IMR-90 (cell line): ENCODE measurements at regions not wholly inside any gene's neighbourhood (a gene's known extent, or its start where the extent isn't known, plus 50 kb on each side); places are given as distances from the start of the nearest gene placed in this dataset.

Source experiments
- ATAC-seq: fragments of 200-7000 bp; cut with Tn5 transposase; 2 replicates; pipeline ENCODE4 v1.9.1; 2020; ENCODE audit warnings: low read depth, mild to moderate bottlenecking, moderate library complexity
- BruUV-seq: library from RNA; stranded (reverse); fragments of 400-500 nt; replicated peaks from 2 replicates; lab custom pipeline; 2021; lab: Mats Ljungman, UMichigan
- CTCF ChIA-PET: fragments of 300-600 bp; formaldehyde crosslinking; extraction: SDS; loops from one replicate; lab custom pipeline; 2021; ENCODE audit warnings: antibody characterized with exemption; lab: Yijun Ruan, JAX
- POLR2A ChIA-PET: fragments of 300-600 bp; sonication (Branson Sonifier 250); formaldehyde crosslinking; loops from one replicate; lab custom pipeline; 2022; ENCODE audit warnings: antibody characterized with exemption; ENCODE audit not compliant: unreplicated experiment; lab: Charles Lee
- DNase-seq: peaks from one replicate; pipeline ENCODE4 v3.0.0; 2013
- H2AFZ ChIP-seq: replicated peaks from 2 replicates; pipeline ENCODE3; 2013; ENCODE audit warnings: low read length, mild to moderate bottlenecking; ENCODE audit not compliant: poor library complexity
- H2AK5ac ChIP-seq: 2 replicates; pipeline ENCODE4 v1.6.1; 2013; ENCODE audit warnings: low read depth, low read length, inconsistent platforms
- H2AK9ac ChIP-seq: replicated peaks from 2 replicates; pipeline ENCODE3; 2013; ENCODE audit warnings: mild to moderate bottlenecking, low read depth, low read length, moderate library complexity; ENCODE audit not compliant: poor library complexity
- H2BK120ac ChIP-seq: 2 replicates; pipeline ENCODE4 v1.6.1; 2013; ENCODE audit warnings: low read depth, low read length, inconsistent platforms
- H2BK15ac ChIP-seq: 3 replicates; pipeline ENCODE4 v1.6.1; 2013; ENCODE audit warnings: low read depth, low read length, inconsistent platforms
- H2BK20ac ChIP-seq: 2 replicates; pipeline ENCODE4 v1.6.1; 2013; ENCODE audit warnings: low read depth, mild to moderate bottlenecking, inconsistent platforms, low read length, moderate library complexity
- H2BK5ac ChIP-seq: 2 replicates; pipeline ENCODE4 v1.6.1; 2013; ENCODE audit warnings: mild to moderate bottlenecking, low read depth, low read length, inconsistent platforms; ENCODE audit not compliant: poor library complexity, severe bottlenecking
- H3K14ac ChIP-seq: replicated peaks from 2 replicates; pipeline ENCODE4 v1.6.1; 2013; ENCODE audit warnings: low read depth, low read length, inconsistent platforms
- H3K18ac ChIP-seq: 2 replicates; pipeline ENCODE4 v1.6.1; 2013; ENCODE audit warnings: low read depth, low read length, control low read depth
- H3K23ac ChIP-seq: 2 replicates; pipeline ENCODE4 v1.6.1; 2013; ENCODE audit warnings: low read depth, low read length, inconsistent platforms
- H3K27ac ChIP-seq: 2 replicates; pipeline ENCODE4 v1.5.1; 2013; ENCODE audit warnings: mild to moderate bottlenecking, control low read depth, low read length; ENCODE audit not compliant: insufficient read depth
- H3K27me3 ChIP-seq: 2 replicates; pipeline ENCODE4 v1.6.1; 2013; ENCODE audit warnings: low read length; ENCODE audit not compliant: control insufficient read depth, insufficient read depth
- H3K36me3 ChIP-seq: 2 replicates; pipeline ENCODE4 v1.6.1; 2013; ENCODE audit warnings: low read length, mixed read lengths; ENCODE audit not compliant: control insufficient read depth, insufficient read depth
- H3K4ac ChIP-seq: 2 replicates; pipeline ENCODE4 v1.6.1; 2013; ENCODE audit warnings: low read depth, low read length, inconsistent platforms
- H3K4me1 ChIP-seq: 2 replicates; pipeline ENCODE4 v1.6.1; 2013; ENCODE audit warnings: low read length, mixed read lengths; ENCODE audit not compliant: control insufficient read depth, insufficient read depth
- H3K4me2 ChIP-seq: 2 replicates; pipeline ENCODE4 v1.6.1; 2013; ENCODE audit warnings: low read depth, mild to moderate bottlenecking, control low read depth, low read length, moderate library complexity
- H3K4me3 ChIP-seq: 2 replicates; pipeline ENCODE4 v1.5.1; 2013; ENCODE audit warnings: low read depth, mild to moderate bottlenecking, control low read depth, low read length, moderate library complexity; ENCODE audit not compliant: insufficient read depth
- H3K56ac ChIP-seq: 2 replicates; pipeline ENCODE4 v1.6.1; 2013; ENCODE audit warnings: low read length, inconsistent platforms; ENCODE audit not compliant: insufficient read depth; ENCODE audit errors: extremely low read depth
- H3K79me1 ChIP-seq, 2 experiments: 2 replicates each; pipeline ENCODE4 v1.6.1; 2013; ENCODE audit warnings: low read length in 2 of 2, inconsistent platforms in 1 of 2, low read depth in 1 of 2
- H3K9ac ChIP-seq: 2 replicates; pipeline ENCODE4 v1.6.1; 2013; ENCODE audit warnings: low read depth, low read length, control low read depth
- H3K9me1 ChIP-seq: 2 replicates; pipeline ENCODE4 v1.6.1; 2013; ENCODE audit warnings: low read length, inconsistent platforms; ENCODE audit not compliant: insufficient read depth
- H3K9me3 ChIP-seq: 2 replicates; pipeline ENCODE4 v1.6.1; 2013; ENCODE audit warnings: low read length; ENCODE audit not compliant: control insufficient read depth, insufficient read depth
- H4K20me1 ChIP-seq: 2 replicates; pipeline ENCODE4 v1.6.1; 2013; ENCODE audit warnings: low read length, inconsistent platforms; ENCODE audit not compliant: insufficient read depth
- H4K5ac ChIP-seq: 2 replicates; pipeline ENCODE4 v1.6.1; 2013; ENCODE audit warnings: mild to moderate bottlenecking, low read depth, low read length, control low read depth
- H4K8ac ChIP-seq, 2 experiments: 2 replicates each; pipeline ENCODE4 v1.6.1; 2013; ENCODE audit warnings: low read depth in 2 of 2, low read length in 2 of 2, control low read depth in 1 of 2, inconsistent platforms in 1 of 2
- H4K91ac ChIP-seq: 2 replicates; pipeline ENCODE4 v1.6.1; 2013; ENCODE audit warnings: low read depth, low read length, inconsistent platforms; ENCODE audit not compliant: insufficient read depth
- BHLHE40 ChIP-seq: fragments of 150-350 bp; IDR thresholded peaks from 2 replicates; pipeline ENCODE4 v1.6.1; 2016; ENCODE audit warnings: mild to moderate bottlenecking, low read depth, low read length
- ELK1 ChIP-seq: fragments of 150-350 bp; IDR thresholded peaks from 2 replicates; pipeline ENCODE4 v1.6.1; 2016; ENCODE audit warnings: low read depth, mild to moderate bottlenecking, low read length, moderate library complexity, borderline replicate concordance
- FOS ChIP-seq: fragments of 150-350 bp; IDR thresholded peaks from 2 replicates; pipeline ENCODE4 v1.6.1; 2016; ENCODE audit warnings: low read depth, low read length
- MAFK ChIP-seq: IDR thresholded peaks from 2 replicates; pipeline ENCODE4 v1.6.1; 2012; ENCODE audit warnings: low read depth, low read length, improper control_type of control experiment
- MAZ ChIP-seq: IDR thresholded peaks from 2 replicates; pipeline ENCODE4 v1.6.1; 2012; ENCODE audit warnings: low read depth, mild to moderate bottlenecking, low read length, improper control_type of control experiment, moderate library complexity, borderline replicate concordance
- MXI1 ChIP-seq: IDR thresholded peaks from 2 replicates; pipeline ENCODE4 v1.6.1; 2012; ENCODE audit warnings: low read depth, mild to moderate bottlenecking, low read length, moderate library complexity, borderline replicate concordance
- NFE2L2 ChIP-seq: fragments of 150-350 bp; IDR thresholded peaks from 2 replicates; pipeline ENCODE4 v1.6.1; 2016; ENCODE audit warnings: low read depth, mild to moderate bottlenecking, low read length
- POLR2A ChIP-seq: IDR thresholded peaks from 2 replicates; pipeline ENCODE4 v1.6.1; 2012; ENCODE audit warnings: mild to moderate bottlenecking, low read depth, low read length
- RFX5 ChIP-seq: IDR thresholded peaks from 2 replicates; pipeline ENCODE4 v1.8.0; 2012; ENCODE audit warnings: low read depth, mild to moderate bottlenecking, low read length, moderate library complexity
- SMC3 ChIP-seq: fragments of 150-350 bp; IDR thresholded peaks from 2 replicates; pipeline ENCODE4 v1.6.1; 2016; ENCODE audit warnings: low read depth, mild to moderate bottlenecking, antibody characterized with exemption, low read length, moderate library complexity
- WGBS, 2 experiments: methylation state at CpG; one replicate each; pipeline versions ENCODE4 v1.1.5 to v1.1.7; 2013; ENCODE audit warnings: missing lambda C conversion rate in 2 of 2; ENCODE audit not compliant: insufficient read length in 1 of 2; ENCODE audit errors: extremely low coverage in 2 of 2; 5-methylcytosine and 5-hydroxymethylcytosine counted together
- dilution Hi-C: fragments of 300-500 bp; cut with HindIII; formaldehyde crosslinking; loops from one replicate; pipeline ENCODE4 v1.14.3; 2018; ENCODE audit warnings: low sequenced_read_pairs; ENCODE audit not compliant: unreplicated experiment
- in situ Hi-C: fragments of 300-500 bp; cut with MboI; formaldehyde crosslinking; loops from 3 replicates; pipeline ENCODE4 v1.14.3; 2019; ENCODE audit warnings: low sequenced_read_pairs, inconsistent platforms, mixed read lengths
- intact Hi-C: fragments of 100-400 bp; cut with micrococcal nuclease; formaldehyde crosslinking; loops from 2 replicates; pipeline ENCODE4 v1.10.0; 2022

GRCh38 chr5:167849874-167850273, 441.6 kb upstream of the WWC1 start:
- Histone ChIP-seq H2BK120ac (no peak overlapping the region), H3K36me3 (no peaks in the 10 kb centered on the region), H2AK9ac (no peak overlapping the region), H3K4me3 (no peak overlapping the region), H3K9me1 (no peaks in the 10 kb centered on the region), H4K20me1 (no peaks in the 10 kb centered on the region), H2BK5ac (no peak overlapping the region), H2BK20ac (no peak overlapping the region), H3K4me2 (no peak overlapping the region), H4K91ac (no peak overlapping the region), H4K5ac (no peak overlapping the region), H3K4ac (no peak overlapping the region), H3K27me3 (peaks cover 2% of the 10 kb centered on the region; the same call in 1 of the 2 replicates), H3K9ac (no peak overlapping the region), H3K18ac (no peak overlapping the region), H3K9me3 (no peaks in the 10 kb centered on the region), H2AK5ac (no peak overlapping the region), H3K27ac (no peak overlapping the region), H3K56ac (no peak overlapping the region), H2BK15ac (no peak overlapping the region), H3K23ac (no peak overlapping the region), H4K8ac (no peak overlapping the region), H3K14ac (no peak overlapping the region), H3K79me1 (no peaks in the 10 kb centered on the region), H3K4me1 (no peaks in the 10 kb centered on the region), H2AFZ (no peak overlapping the region)
- ChIA-PET POLR2A (no interaction called here), CTCF (no interaction called here)
- ATAC-seq (no peak), DNase-seq (no peak)
- TF ChIP-seq BHLHE40 (no peak), SMC3 (no peak), RFX5 (no peak), MXI1 (no peak), MAZ (no peak), ELK1 (no peak), NFE2L2 (no peak), POLR2A (no peak), FOS (no peak), MAFK (no peak)
- intact Hi-C loops: no loop called here
- WGBS, 2 experiments: 51% methylated on average over 2 of the region's 4 CpGs; no CpG with 5 or more reads in 1 of the 2 experiments
- in situ Hi-C loops: no loop called here
- no TSS peak for BruUV-seq
- dilution Hi-C loops: no loop called here
